ENCODE measurements at regions not wholly inside any gene's neighbourhood (a gene's known extent, or its start where the extent isn't known, plus 50 kb on each side); places are given as distances from the start of the nearest gene placed in this dataset.

DNA sequence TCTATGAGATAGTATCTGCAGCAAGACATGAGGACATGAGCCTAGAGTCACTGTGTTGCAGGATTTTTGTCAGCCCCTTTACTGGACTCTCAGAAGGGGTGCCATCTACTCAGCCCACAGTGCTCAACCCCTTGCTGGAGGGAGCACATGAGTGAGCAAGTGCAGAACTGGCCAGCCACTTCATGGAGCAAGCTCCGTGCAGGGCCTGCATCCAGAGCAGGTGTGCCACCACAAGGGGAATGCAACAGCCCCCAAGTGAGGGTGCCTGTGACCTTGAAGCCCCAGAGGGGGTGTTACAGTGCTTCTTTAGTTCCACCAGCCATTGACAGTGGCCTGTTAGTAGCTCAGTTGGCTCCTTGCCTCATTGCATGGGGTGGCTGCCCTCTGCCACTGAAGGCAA, 649.7 kb downstream of the PLPP3 start:
- Mint-ChIP-seq H3K9me3 (ENCODE audit: low read depth) (peaks cover 4% of the 10 kb centered on the region), H3K4me3 (ENCODE audit: unreplicated experiment) (no peak overlapping the region), H3K36me3 (ENCODE audit: low read depth) (peaks cover 3% of the 10 kb centered on the region), H3K27ac (ENCODE audit: unreplicated experiment) (no peak overlapping the region), H3K27me3 (ENCODE audit: low read depth) (no peaks in the 10 kb centered on the region), H3K4me1 (ENCODE audit: low read depth) (peaks cover 10% of the 10 kb centered on the region)
- TF ChIP-seq, protein P1, sequence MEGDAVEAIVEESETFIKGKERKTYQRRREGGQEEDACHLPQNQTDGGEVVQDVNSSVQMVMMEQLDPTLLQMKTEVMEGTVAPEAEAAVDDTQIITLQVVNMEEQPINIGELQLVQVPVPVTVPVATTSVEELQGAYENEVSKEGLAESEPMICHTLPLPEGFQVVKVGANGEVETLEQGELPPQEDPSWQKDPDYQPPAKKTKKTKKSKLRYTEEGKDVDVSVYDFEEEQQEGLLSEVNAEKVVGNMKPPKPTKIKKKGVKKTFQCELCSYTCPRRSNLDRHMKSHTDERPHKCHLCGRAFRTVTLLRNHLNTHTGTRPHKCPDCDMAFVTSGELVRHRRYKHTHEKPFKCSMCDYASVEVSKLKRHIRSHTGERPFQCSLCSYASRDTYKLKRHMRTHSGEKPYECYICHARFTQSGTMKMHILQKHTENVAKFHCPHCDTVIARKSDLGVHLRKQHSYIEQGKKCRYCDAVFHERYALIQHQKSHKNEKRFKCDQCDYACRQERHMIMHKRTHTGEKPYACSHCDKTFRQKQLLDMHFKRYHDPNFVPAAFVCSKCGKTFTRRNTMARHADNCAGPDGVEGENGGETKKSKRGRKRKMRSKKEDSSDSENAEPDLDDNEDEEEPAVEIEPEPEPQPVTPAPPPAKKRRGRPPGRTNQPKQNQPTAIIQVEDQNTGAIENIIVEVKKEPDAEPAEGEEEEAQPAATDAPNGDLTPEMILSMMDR (IDR thresholded peaks at IDR 0.05), result no peak
- no peak for DNase-seq (ENCODE audit: low spot score)

DNA sequence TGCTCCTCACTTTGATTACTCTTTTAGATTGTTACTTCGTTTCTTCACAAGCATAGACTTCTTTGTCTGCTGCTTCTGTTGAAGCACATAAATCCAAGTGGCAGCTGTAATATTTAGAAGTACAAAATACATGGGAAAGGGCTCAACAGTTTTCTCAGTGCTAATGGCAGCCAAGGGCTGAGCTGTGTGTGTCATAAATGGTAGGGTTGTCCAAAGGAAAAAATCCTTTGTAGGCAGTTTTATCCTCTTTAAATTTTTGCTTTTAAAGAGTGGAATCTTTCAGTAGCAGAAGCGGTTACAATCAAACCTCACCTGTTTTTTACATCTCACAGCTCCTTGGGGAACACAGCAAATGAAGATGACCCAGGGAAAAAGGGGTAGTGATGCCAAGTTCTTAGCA, 650.8 kb downstream of the PLPP3 start:
- Mint-ChIP-seq H3K27ac (ENCODE audit: unreplicated experiment) (no peak overlapping the region), H3K4me1 (ENCODE audit: low read depth) (peaks cover 10% of the 10 kb centered on the region), H3K9me3 (ENCODE audit: low read depth) (no peaks in the 10 kb centered on the region), H3K4me3 (ENCODE audit: unreplicated experiment) (no peak overlapping the region), H3K27me3 (ENCODE audit: low read depth) (no peaks in the 10 kb centered on the region), H3K36me3 (ENCODE audit: low read depth) (peaks cover 1% of the 10 kb centered on the region)
- DNase-seq (ENCODE audit: low spot score), result no peak
- TF ChIP-seq, protein P1 (IDR thresholded peaks at IDR 0.05), result no peak

DNA sequence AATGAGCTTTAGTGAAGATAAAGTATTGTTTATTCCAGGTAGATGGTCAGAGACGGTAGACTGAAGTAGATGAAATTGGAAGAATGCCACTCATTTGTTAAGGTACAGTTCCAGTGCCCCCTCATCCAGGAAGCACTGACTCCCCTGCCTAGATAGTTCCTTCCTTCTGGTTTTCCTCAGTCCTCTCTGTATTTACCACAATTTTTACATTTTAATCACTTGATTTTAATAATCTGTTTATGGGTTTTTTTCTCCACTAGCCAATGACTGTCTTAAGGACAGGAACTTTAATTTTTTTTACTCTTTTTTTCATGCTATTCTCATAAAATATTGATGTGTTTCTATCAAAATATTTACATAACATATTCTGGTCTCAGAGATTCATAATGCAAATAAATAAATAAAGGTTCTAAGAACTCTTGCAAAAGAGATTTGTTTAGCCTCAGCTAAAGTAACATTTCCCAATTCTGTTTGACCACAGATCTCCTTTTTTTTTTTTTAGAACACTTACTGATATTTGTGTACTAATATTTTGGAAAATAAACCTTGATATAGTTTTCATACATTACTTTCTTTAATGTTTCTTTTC, 651.6 kb downstream of the PLPP3 start:
- Mint-ChIP-seq H3K27ac (ENCODE audit: unreplicated experiment) (no peak overlapping the region), H3K27me3 (ENCODE audit: low read depth) (no peaks in the 10 kb centered on the region), H3K36me3 (ENCODE audit: low read depth) (peaks cover 1% of the 10 kb centered on the region), H3K4me1 (ENCODE audit: low read depth) (peaks cover 10% of the 10 kb centered on the region), H3K9me3 (ENCODE audit: low read depth) (no peaks in the 10 kb centered on the region), H3K4me3 (ENCODE audit: unreplicated experiment) (no peak overlapping the region)
- TF ChIP-seq, protein P1 (IDR thresholded peaks at IDR 0.05), result no peak
- no peak for DNase-seq (ENCODE audit: low spot score)

DNA sequence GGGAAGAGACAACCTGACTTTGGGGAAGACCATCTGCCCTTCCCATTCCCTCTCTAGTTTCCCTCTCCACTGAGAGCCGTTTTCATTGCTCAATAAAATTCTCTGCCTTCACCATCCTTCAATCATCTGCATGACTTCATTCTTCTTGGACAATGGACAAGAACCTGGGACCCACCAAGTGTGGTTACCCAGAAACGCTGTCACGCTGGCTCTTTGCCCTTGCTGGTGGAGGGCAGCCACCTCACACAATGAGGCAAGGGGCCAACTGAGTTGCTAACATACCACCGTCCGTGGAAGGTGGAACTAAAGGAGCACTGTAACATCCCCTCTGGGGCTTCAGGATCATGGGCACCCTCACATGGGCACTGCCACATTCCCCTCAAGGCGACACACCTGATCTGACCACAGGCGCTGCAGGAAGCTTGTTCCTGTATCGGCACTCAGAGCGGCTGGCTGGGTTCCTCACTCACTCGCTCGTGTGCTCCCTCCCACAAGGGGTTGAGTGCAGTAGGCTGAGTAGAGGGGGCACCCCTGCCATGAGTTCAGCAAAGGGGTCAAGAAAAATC, 652.4 kb downstream of the PLPP3 start:
- no peaks in the 10 kb centered on the region for H3K27me3 Mint-ChIP-seq (ENCODE audit: low read depth)
- peaks cover 1% of the 10 kb centered on the region for H3K36me3 Mint-ChIP-seq (ENCODE audit: low read depth)
- H3K27ac Mint-ChIP-seq (ENCODE audit: unreplicated experiment), result no peak overlapping the region
- DNase-seq (ENCODE audit: low spot score), result peak; percentile 64
- TF ChIP-seq, protein P1 (IDR thresholded peaks at IDR 0.05), result no peak
- no peaks in the 10 kb centered on the region for H3K9me3 Mint-ChIP-seq (ENCODE audit: low read depth)
- peaks cover 8% of the 10 kb centered on the region for H3K4me1 Mint-ChIP-seq (ENCODE audit: low read depth)
- H3K4me3 Mint-ChIP-seq (ENCODE audit: unreplicated experiment), result no peak overlapping the region

DNA sequence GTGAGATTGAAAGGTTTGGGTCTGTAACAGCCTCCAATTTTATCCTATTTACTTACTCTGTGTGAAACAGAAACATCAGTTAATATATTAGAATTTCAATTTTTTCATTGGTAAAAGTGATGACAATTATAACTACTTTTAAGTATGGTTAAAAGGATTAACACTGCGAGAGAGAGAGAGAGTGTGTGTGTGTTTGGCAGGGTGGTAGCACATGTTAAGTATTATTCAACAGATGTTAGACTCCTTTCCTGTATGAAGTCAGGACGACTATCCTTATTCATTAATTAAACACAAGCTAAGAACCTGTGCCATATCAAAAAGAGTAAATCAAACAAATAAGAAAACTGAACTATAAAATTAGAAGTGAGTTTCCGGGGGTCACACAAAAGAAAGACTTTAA, 662.5 kb downstream of the PLPP3 start:
- H3K4me3 Mint-ChIP-seq (ENCODE audit: unreplicated experiment), result no peak overlapping the region
- peaks cover 15% of the 10 kb centered on the region for H3K4me1 Mint-ChIP-seq (ENCODE audit: low read depth)
- no peak for DNase-seq (ENCODE audit: low spot score)
- H3K27ac Mint-ChIP-seq (ENCODE audit: unreplicated experiment), result no peak overlapping the region
- no peaks in the 10 kb centered on the region for H3K36me3 Mint-ChIP-seq (ENCODE audit: low read depth)
- H3K9me3 Mint-ChIP-seq (ENCODE audit: low read depth), result no peaks in the 10 kb centered on the region
- TF ChIP-seq, protein P1 (IDR thresholded peaks at IDR 0.05), result no peak
- no peaks in the 10 kb centered on the region for H3K27me3 Mint-ChIP-seq (ENCODE audit: low read depth)

Measured in chondrocyte (in vitro differentiated cells).